ENCODE measurements at regions not wholly inside any gene's neighbourhood (a gene's known extent, or its start where the extent isn't known, plus 50 kb on each side); places are given as distances from the start of the nearest gene placed in this dataset.

- DNase-seq, result no peak
These were observed 78.2 kb upstream of the PAQR3 start for GRCh38 chr4:79017481-79017880.

DNA sequence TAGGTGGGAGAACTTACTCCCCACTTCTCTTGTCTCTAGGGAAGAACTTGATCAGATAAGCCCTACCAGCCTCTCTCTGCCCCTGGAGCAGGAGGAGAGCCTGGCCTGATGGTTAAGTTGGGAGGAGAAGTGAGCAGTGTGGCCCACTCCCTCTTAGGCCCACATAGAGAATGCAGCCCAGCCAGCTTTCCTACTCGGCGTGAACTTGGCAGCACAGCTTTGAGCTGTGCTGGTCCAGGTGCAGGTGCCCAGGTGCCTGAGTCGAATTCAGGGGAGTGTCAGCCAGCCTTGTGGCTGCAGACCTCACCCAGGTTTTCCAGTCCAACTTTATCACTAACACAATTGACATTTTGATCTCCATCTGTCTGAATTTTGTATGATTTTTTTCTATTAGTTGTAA, 77.6 kb upstream of the PAQR3 start:
- no peak for DNase-seq

GRCh38 chr4:79015411-79015810, 76.2 kb upstream of the PAQR3 start:
- DNase-seq, result no peak

DNA sequence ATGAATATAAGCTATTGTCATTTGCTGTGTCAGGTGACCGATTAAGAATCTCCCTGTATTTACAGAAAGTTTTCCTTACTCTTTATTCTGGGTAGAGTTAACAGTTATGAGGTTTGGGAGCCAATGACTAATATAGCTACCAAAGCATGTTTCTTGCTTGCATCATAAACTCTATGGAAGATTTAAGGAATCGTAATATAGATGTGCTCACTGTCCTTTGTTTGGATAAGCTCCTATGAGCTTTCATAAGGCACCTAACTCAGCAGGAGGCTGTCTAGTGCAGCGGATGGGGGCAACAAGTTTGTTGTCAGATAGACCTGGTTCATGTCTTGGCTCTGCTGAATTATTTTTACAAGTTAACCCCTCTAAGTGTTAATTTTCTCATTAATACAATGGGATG, 75.0 kb upstream of the PAQR3 start:
- DNase-seq, result no peak

GRCh38 chr4:79013756-79014155, 74.5 kb upstream of the PAQR3 start:
- no peak for DNase-seq

DNA sequence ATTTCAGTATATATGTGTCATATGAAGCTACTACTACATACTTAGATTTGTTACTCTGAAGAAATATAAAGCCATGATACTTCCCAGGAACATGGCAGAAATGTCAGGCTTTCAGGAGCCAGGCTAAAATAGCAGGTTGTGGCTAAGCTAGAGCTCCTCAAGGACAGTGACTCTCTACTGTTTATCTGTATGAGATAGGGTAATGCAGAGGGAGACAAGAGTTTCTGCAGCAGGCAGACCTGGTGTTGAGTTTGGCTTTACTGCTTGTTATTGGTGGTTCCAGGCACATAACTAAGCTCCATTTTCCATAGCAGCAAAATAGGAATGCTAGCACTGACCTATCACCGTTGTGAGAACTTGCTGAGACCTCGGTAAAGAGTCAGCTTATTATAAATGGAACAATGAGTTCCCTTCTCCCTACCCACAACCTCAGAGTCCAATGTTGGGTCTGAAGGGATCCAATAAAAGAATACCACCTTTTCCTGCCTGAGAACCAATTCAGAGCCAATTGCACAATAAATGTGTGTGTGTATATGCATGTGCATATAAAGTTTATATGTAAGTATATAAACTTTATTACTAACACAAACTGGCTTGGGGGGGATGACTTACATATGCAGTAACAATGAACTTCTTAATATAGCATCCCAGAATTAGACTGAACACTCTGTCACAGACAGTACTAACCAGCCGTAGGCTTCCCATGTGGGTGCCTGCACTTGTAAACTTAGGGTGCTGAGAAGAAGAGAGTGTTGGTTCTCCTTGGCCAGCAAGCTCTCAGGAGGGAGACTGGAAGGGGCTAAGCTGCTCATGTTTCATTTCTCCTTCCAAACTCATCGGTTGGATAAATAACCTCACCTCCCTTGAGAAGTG, 51.9 kb upstream of the PAQR3 start:
- no peak for DNase-seq

- DNase-seq, result no peak
These were observed 50.5 kb upstream of the PAQR3 start for GRCh38 chr4:78989697-78990270.
